Keratinocyte (primary cell): ENCODE measurements at regions not wholly inside any gene's neighbourhood (a gene's known extent, or its start where the extent isn't known, plus 50 kb on each side); places are given as distances from the start of the nearest gene placed in this dataset.

ENCODE experiments used
- DNase-seq: peaks from one replicate; pipeline ENCODE4 v3.0.0-alpha.2; 2011; ENCODE audit warnings: low read depth, missing footprints, low spot score
- FAIRE-seq: peaks from 2 replicates; lab custom pipeline; 2011; peaks lifted over from hg19 to GRCh38; lab: Jason Lieb, UNC
- H2AFZ ChIP-seq: 2 replicates; pipeline ENCODE4 v1.6.0; 2012; ENCODE audit warnings: low read length, control low read depth, inconsistent platforms; ENCODE audit not compliant: control insufficient read depth
- H3K27ac ChIP-seq: 2 replicates; pipeline ENCODE4 v1.5.1; 2011; ENCODE audit warnings: low read length; ENCODE audit not compliant: control insufficient read depth, insufficient read depth
- H3K27me3 ChIP-seq: 3 replicates; pipeline ENCODE4 v1.6.0; 2011; ENCODE audit warnings: low read length; ENCODE audit not compliant: control insufficient read depth, insufficient read depth; ENCODE audit errors: extremely low read depth
- H3K36me3 ChIP-seq, 2 experiments: 2 replicates in 1 of 2; 3 replicates in 1 of 2; pipeline ENCODE4 v1.5.1; 2011; ENCODE audit warnings: low read length in 2 of 2, mild to moderate bottlenecking in 1 of 2; ENCODE audit not compliant: control insufficient read depth in 2 of 2, insufficient read depth in 2 of 2; ENCODE audit errors: extremely low read depth in 1 of 2
- H3K4me1 ChIP-seq: 3 replicates; pipeline ENCODE4 v1.5.1; 2011; ENCODE audit warnings: low read length; ENCODE audit not compliant: control insufficient read depth, insufficient read depth; ENCODE audit errors: extremely low read depth
- H3K4me2 ChIP-seq: 3 replicates; pipeline ENCODE4 v1.6.0; 2011; ENCODE audit warnings: low read depth, low read length; ENCODE audit not compliant: control insufficient read depth, insufficient read depth; ENCODE audit errors: extremely low read depth
- H3K4me3 ChIP-seq, 3 experiments: fragments of 200-600 bp in 1 of 3; sonication (generic) in 1 of 3; 2 replicates in 2 of 3; 3 replicates in 1 of 3; pipeline ENCODE4 v1.5.1; 2011 to 2016; ENCODE audit warnings: low read length in 3 of 3, mild to moderate bottlenecking in 3 of 3, control low read depth in 2 of 3, inconsistent platforms in 1 of 3, low read depth in 1 of 3, mixed read lengths in 1 of 3, mixed run types in 1 of 3, moderate library complexity in 1 of 3; ENCODE audit not compliant: control insufficient read depth in 2 of 3, insufficient read depth in 2 of 3; ENCODE audit errors: extremely low read depth in 1 of 3
- H3K79me2 ChIP-seq: 2 replicates; pipeline ENCODE4 v1.6.0; 2012; ENCODE audit warnings: low read length; ENCODE audit not compliant: control insufficient read depth, insufficient read depth
- H3K9ac ChIP-seq: 3 replicates; pipeline ENCODE4 v1.6.0; 2011; ENCODE audit warnings: low read length; ENCODE audit not compliant: control insufficient read depth, insufficient read depth; ENCODE audit errors: extremely low read depth
- H3K9me1 ChIP-seq: 3 replicates; pipeline ENCODE4 v1.6.0; 2011; ENCODE audit warnings: low read length; ENCODE audit not compliant: control insufficient read depth, insufficient read depth; ENCODE audit errors: extremely low read depth
- H3K9me3 ChIP-seq: 2 replicates; pipeline ENCODE4 v1.5.1; 2012; ENCODE audit warnings: low read depth, low read length; ENCODE audit not compliant: control insufficient read depth
- H4K20me1 ChIP-seq: 3 replicates; pipeline ENCODE4 v1.6.0; 2011; ENCODE audit warnings: low read length; ENCODE audit not compliant: control insufficient read depth, insufficient read depth; ENCODE audit errors: extremely low read depth
- CTCF ChIP-seq, 3 experiments: IDR thresholded peaks in 1 of 3; conservative IDR thresholded peaks in 1 of 3; optimal IDR thresholded peaks in 1 of 3; 2 replicates in 2 of 3; 3 replicates in 1 of 3; pipeline versions ENCODE3 to v1.5.1; 2011; ENCODE audit warnings: low read length in 3 of 3, mild to moderate bottlenecking in 3 of 3, moderate library complexity in 2 of 3, control low read depth in 1 of 3, inconsistent platforms in 1 of 3; ENCODE audit not compliant: insufficient read depth in 2 of 3; ENCODE audit errors: extremely low read depth in 1 of 3
- EZH2 ChIP-seq: IDR thresholded peaks from one replicate; pipeline ENCODE4 v1.6.1; 2012; ENCODE audit warnings: inconsistent platforms, mild to moderate bottlenecking, low read length, moderate library complexity
- dilution Hi-C: fragments of 300-500 bp; cut with MboI; formaldehyde crosslinking; loops from one replicate; pipeline ENCODE4 v1.7.0; 2020; ENCODE audit warnings: low sequenced_read_pairs; ENCODE audit not compliant: extremely low pct_ligation_motif_present

GRCh38 chr16:51389881-51390280 lies 238.8 kb upstream of the SALL1 start:
- TF ChIP-seq EZH2 (no peak), CTCF (optimal IDR thresholded peaks at IDR 0.05 in 1 of 3, IDR thresholded peaks at IDR 0.05 in 1 of 3, conservative IDR thresholded peaks at IDR 0.05 in 1 of 3; ENCODE audit: extremely low read depth in 1 of 3, insufficient read depth in 2 of 3, low read length in 3 of 3) (no peak)
- H3K4me2 ChIP-seq, result no peak overlapping the region
- DNase-seq (no peak), FAIRE-seq (no peak)
- H3K9me1 ChIP-seq, result no peaks in the 10 kb centered on the region
- no peaks in the 10 kb centered on the region for H3K79me2 ChIP-seq
- H3K27me3 ChIP-seq, result no peaks in the 10 kb centered on the region
- no peak overlapping the region for H3K27ac ChIP-seq
- no peak overlapping the region for H2AFZ ChIP-seq
- no peak overlapping the region for H3K9ac ChIP-seq
- dilution Hi-C loops, result no loop called here
- no peak overlapping the region for H3K4me3 ChIP-seq
- no peaks in the 10 kb centered on the region for H3K36me3 ChIP-seq
- H4K20me1 ChIP-seq, result no peaks in the 10 kb centered on the region
- no peaks in the 10 kb centered on the region for H3K9me3 ChIP-seq
- H3K4me1 ChIP-seq, result no peaks in the 10 kb centered on the region

- Histone ChIP-seq H3K36me3 (no peaks in the 10 kb centered on the region), H3K79me2 (no peaks in the 10 kb centered on the region), H3K4me2 (no peak overlapping the region), H3K9ac (no peak overlapping the region), H4K20me1 (no peaks in the 10 kb centered on the region), H2AFZ (no peak overlapping the region), H3K9me3 (no peaks in the 10 kb centered on the region), H3K27ac (no peak overlapping the region), H3K9me1 (no peaks in the 10 kb centered on the region), H3K27me3 (no peaks in the 10 kb centered on the region), H3K4me3 (no peak overlapping the region), H3K4me1 (no peaks in the 10 kb centered on the region)
- no peak for FAIRE-seq
- DNase-seq, result no peak
- TF ChIP-seq EZH2 (no peak), CTCF (optimal IDR thresholded peaks at IDR 0.05 in 1 of 3, IDR thresholded peaks at IDR 0.05 in 1 of 3, conservative IDR thresholded peaks at IDR 0.05 in 1 of 3; ENCODE audit: extremely low read depth in 1 of 3, insufficient read depth in 2 of 3, low read length in 3 of 3) (no peak)
- dilution Hi-C loops, result no loop called here
Observed at GRCh38 chr16:51388516-51388951, 237.5 kb upstream of the SALL1 start.
